IMR-90 (cell line): ENCODE measurements at regions not wholly inside any gene's neighbourhood (a gene's known extent, or its start where the extent isn't known, plus 50 kb on each side); places are given as distances from the start of the nearest gene placed in this dataset.

Experiments
- ATAC-seq: fragments of 200-7000 bp; cut with Tn5 transposase; 2 replicates; pipeline ENCODE4 v1.9.1; 2020; ENCODE audit warnings: low read depth, mild to moderate bottlenecking, moderate library complexity
- BruUV-seq: library from RNA; stranded (reverse); fragments of 400-500 nt; replicated peaks from 2 replicates; lab custom pipeline; 2021; lab: Mats Ljungman, UMichigan
- CTCF ChIA-PET: fragments of 300-600 bp; formaldehyde crosslinking; extraction: SDS; loops from one replicate; lab custom pipeline; 2021; ENCODE audit warnings: antibody characterized with exemption; lab: Yijun Ruan, JAX
- POLR2A ChIA-PET: fragments of 300-600 bp; sonication (Branson Sonifier 250); formaldehyde crosslinking; loops from one replicate; lab custom pipeline; 2022; ENCODE audit warnings: antibody characterized with exemption; ENCODE audit not compliant: unreplicated experiment; lab: Charles Lee
- DNase-seq: peaks from one replicate; pipeline ENCODE4 v3.0.0; 2013
- H2AFZ ChIP-seq: replicated peaks from 2 replicates; pipeline ENCODE3; 2013; ENCODE audit warnings: low read length, mild to moderate bottlenecking; ENCODE audit not compliant: poor library complexity
- H2AK5ac ChIP-seq: 2 replicates; pipeline ENCODE4 v1.6.1; 2013; ENCODE audit warnings: low read depth, low read length, inconsistent platforms
- H2AK9ac ChIP-seq: replicated peaks from 2 replicates; pipeline ENCODE3; 2013; ENCODE audit warnings: mild to moderate bottlenecking, low read depth, low read length, moderate library complexity; ENCODE audit not compliant: poor library complexity
- H2BK120ac ChIP-seq: 2 replicates; pipeline ENCODE4 v1.6.1; 2013; ENCODE audit warnings: low read depth, low read length, inconsistent platforms
- H2BK15ac ChIP-seq: 3 replicates; pipeline ENCODE4 v1.6.1; 2013; ENCODE audit warnings: low read depth, low read length, inconsistent platforms
- H2BK20ac ChIP-seq: 2 replicates; pipeline ENCODE4 v1.6.1; 2013; ENCODE audit warnings: low read depth, mild to moderate bottlenecking, inconsistent platforms, low read length, moderate library complexity
- H2BK5ac ChIP-seq: 2 replicates; pipeline ENCODE4 v1.6.1; 2013; ENCODE audit warnings: mild to moderate bottlenecking, low read depth, low read length, inconsistent platforms; ENCODE audit not compliant: poor library complexity, severe bottlenecking
- H3K14ac ChIP-seq: replicated peaks from 2 replicates; pipeline ENCODE4 v1.6.1; 2013; ENCODE audit warnings: low read depth, low read length, inconsistent platforms
- H3K18ac ChIP-seq: 2 replicates; pipeline ENCODE4 v1.6.1; 2013; ENCODE audit warnings: low read depth, low read length, control low read depth
- H3K23ac ChIP-seq: 2 replicates; pipeline ENCODE4 v1.6.1; 2013; ENCODE audit warnings: low read depth, low read length, inconsistent platforms
- H3K27ac ChIP-seq: 2 replicates; pipeline ENCODE4 v1.5.1; 2013; ENCODE audit warnings: mild to moderate bottlenecking, control low read depth, low read length; ENCODE audit not compliant: insufficient read depth
- H3K27me3 ChIP-seq: 2 replicates; pipeline ENCODE4 v1.6.1; 2013; ENCODE audit warnings: low read length; ENCODE audit not compliant: control insufficient read depth, insufficient read depth
- H3K36me3 ChIP-seq: 2 replicates; pipeline ENCODE4 v1.6.1; 2013; ENCODE audit warnings: low read length, mixed read lengths; ENCODE audit not compliant: control insufficient read depth, insufficient read depth
- H3K4ac ChIP-seq: 2 replicates; pipeline ENCODE4 v1.6.1; 2013; ENCODE audit warnings: low read depth, low read length, inconsistent platforms
- H3K4me1 ChIP-seq: 2 replicates; pipeline ENCODE4 v1.6.1; 2013; ENCODE audit warnings: low read length, mixed read lengths; ENCODE audit not compliant: control insufficient read depth, insufficient read depth
- H3K4me2 ChIP-seq: 2 replicates; pipeline ENCODE4 v1.6.1; 2013; ENCODE audit warnings: low read depth, mild to moderate bottlenecking, control low read depth, low read length, moderate library complexity
- H3K4me3 ChIP-seq: 2 replicates; pipeline ENCODE4 v1.5.1; 2013; ENCODE audit warnings: low read depth, mild to moderate bottlenecking, control low read depth, low read length, moderate library complexity; ENCODE audit not compliant: insufficient read depth
- H3K56ac ChIP-seq: 2 replicates; pipeline ENCODE4 v1.6.1; 2013; ENCODE audit warnings: low read length, inconsistent platforms; ENCODE audit not compliant: insufficient read depth; ENCODE audit errors: extremely low read depth
- H3K79me1 ChIP-seq, 2 experiments: 2 replicates each; pipeline ENCODE4 v1.6.1; 2013; ENCODE audit warnings: low read length in 2 of 2, inconsistent platforms in 1 of 2, low read depth in 1 of 2
- H3K9ac ChIP-seq: 2 replicates; pipeline ENCODE4 v1.6.1; 2013; ENCODE audit warnings: low read depth, low read length, control low read depth
- H3K9me1 ChIP-seq: 2 replicates; pipeline ENCODE4 v1.6.1; 2013; ENCODE audit warnings: low read length, inconsistent platforms; ENCODE audit not compliant: insufficient read depth
- H3K9me3 ChIP-seq: 2 replicates; pipeline ENCODE4 v1.6.1; 2013; ENCODE audit warnings: low read length; ENCODE audit not compliant: control insufficient read depth, insufficient read depth
- H4K20me1 ChIP-seq: 2 replicates; pipeline ENCODE4 v1.6.1; 2013; ENCODE audit warnings: low read length, inconsistent platforms; ENCODE audit not compliant: insufficient read depth
- H4K5ac ChIP-seq: 2 replicates; pipeline ENCODE4 v1.6.1; 2013; ENCODE audit warnings: mild to moderate bottlenecking, low read depth, low read length, control low read depth
- H4K8ac ChIP-seq, 2 experiments: 2 replicates each; pipeline ENCODE4 v1.6.1; 2013; ENCODE audit warnings: low read depth in 2 of 2, low read length in 2 of 2, control low read depth in 1 of 2, inconsistent platforms in 1 of 2
- H4K91ac ChIP-seq: 2 replicates; pipeline ENCODE4 v1.6.1; 2013; ENCODE audit warnings: low read depth, low read length, inconsistent platforms; ENCODE audit not compliant: insufficient read depth
- CHD1 ChIP-seq: IDR thresholded peaks from 2 replicates; pipeline ENCODE4 v1.6.1; 2012; ENCODE audit warnings: low read depth, low read length, improper control_type of control experiment
- FOS ChIP-seq: fragments of 150-350 bp; IDR thresholded peaks from 2 replicates; pipeline ENCODE4 v1.6.1; 2016; ENCODE audit warnings: low read depth, low read length
- MAFK ChIP-seq: IDR thresholded peaks from 2 replicates; pipeline ENCODE4 v1.6.1; 2012; ENCODE audit warnings: low read depth, low read length, improper control_type of control experiment
- POLR2A ChIP-seq: IDR thresholded peaks from 2 replicates; pipeline ENCODE4 v1.6.1; 2012; ENCODE audit warnings: mild to moderate bottlenecking, low read depth, low read length
- RAD21 ChIP-seq: IDR thresholded peaks from 2 replicates; pipeline ENCODE4 v1.6.1; 2012; ENCODE audit warnings: low read length, improper control_type of control experiment
- RFX5 ChIP-seq: IDR thresholded peaks from 2 replicates; pipeline ENCODE4 v1.8.0; 2012; ENCODE audit warnings: low read depth, mild to moderate bottlenecking, low read length, moderate library complexity
- SMC3 ChIP-seq: fragments of 150-350 bp; IDR thresholded peaks from 2 replicates; pipeline ENCODE4 v1.6.1; 2016; ENCODE audit warnings: low read depth, mild to moderate bottlenecking, antibody characterized with exemption, low read length, moderate library complexity
- WGBS, 2 experiments: methylation state at CpG; one replicate each; pipeline versions ENCODE4 v1.1.5 to v1.1.7; 2013; ENCODE audit warnings: missing lambda C conversion rate in 2 of 2; ENCODE audit not compliant: insufficient read length in 1 of 2; ENCODE audit errors: extremely low coverage in 2 of 2; 5-methylcytosine and 5-hydroxymethylcytosine counted together
- dilution Hi-C: fragments of 300-500 bp; cut with HindIII; formaldehyde crosslinking; loops from one replicate; pipeline ENCODE4 v1.14.3; 2018; ENCODE audit warnings: low sequenced_read_pairs; ENCODE audit not compliant: unreplicated experiment
- in situ Hi-C: fragments of 300-500 bp; cut with MboI; formaldehyde crosslinking; loops from 3 replicates; pipeline ENCODE4 v1.14.3; 2019; ENCODE audit warnings: low sequenced_read_pairs, inconsistent platforms, mixed read lengths
- intact Hi-C: fragments of 100-400 bp; cut with micrococcal nuclease; formaldehyde crosslinking; loops from 2 replicates; pipeline ENCODE4 v1.10.0; 2022
- TF ChIP-seq, protein P1 (sequence below): fragments of 150-350 bp; IDR thresholded peaks from 2 replicates; pipeline ENCODE4 v1.6.1; 2016; ENCODE audit warnings: low read depth, mild to moderate bottlenecking, low read length, moderate library complexity, borderline replicate concordance
- TF ChIP-seq, protein P2 (sequence below): conservative IDR thresholded peaks from 2 replicates; pipeline ENCODE4 v1.5.1; 2012; ENCODE audit warnings: mild to moderate bottlenecking, low read depth, low read length, improper control_type of control experiment

DNA sequence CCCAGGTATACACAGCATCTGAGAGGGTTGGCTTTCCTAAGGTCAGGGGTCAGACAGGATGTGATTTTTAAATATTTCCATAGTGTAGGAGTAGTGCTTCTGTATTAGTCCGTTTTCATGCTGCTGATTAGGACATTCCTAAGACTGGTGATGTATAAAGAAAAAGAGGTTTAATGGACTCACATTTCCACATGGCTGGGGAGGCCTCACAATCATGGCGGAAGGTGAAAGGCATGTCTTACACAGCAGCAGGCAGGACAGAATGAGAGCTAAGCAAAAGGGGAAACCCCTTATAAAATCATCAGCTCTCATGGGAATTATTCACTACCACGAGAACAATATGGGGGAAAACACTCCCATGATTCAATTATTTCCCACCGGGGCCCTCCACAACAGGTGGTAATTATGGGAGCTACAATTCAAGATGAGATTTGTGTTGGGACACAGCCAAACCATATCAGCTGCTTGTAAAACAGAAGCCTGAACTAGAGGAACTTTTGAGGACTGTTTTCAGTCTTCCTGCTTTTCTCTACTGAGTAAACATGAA is 91.0 kb upstream of the MEI4 start:
- in situ Hi-C loops: no loop called here
- Histone ChIP-seq H3K4ac (no peak overlapping the region), H3K14ac (no peak overlapping the region), H3K79me1 (no peaks in the 10 kb centered on the region), H3K56ac (no peak overlapping the region), H2AK5ac (no peak overlapping the region), H3K23ac (no peak overlapping the region), H3K9me3 (no peaks in the 10 kb centered on the region), H3K4me1 (no peaks in the 10 kb centered on the region), H3K27ac (no peak overlapping the region), H3K18ac (no peak overlapping the region), H2AK9ac (no peak overlapping the region), H3K36me3 (no peaks in the 10 kb centered on the region), H3K4me2 (no peak overlapping the region), H2BK15ac (no peak overlapping the region), H3K9ac (no peak overlapping the region), H2BK5ac (no peak overlapping the region), H2BK20ac (no peak overlapping the region), H2BK120ac (no peak overlapping the region), H3K27me3 (no peaks in the 10 kb centered on the region), H4K5ac (no peak overlapping the region), H3K9me1 (no peaks in the 10 kb centered on the region), H3K4me3 (no peak overlapping the region), H4K91ac (no peak overlapping the region), H4K8ac (no peak overlapping the region), H4K20me1 (no peaks in the 10 kb centered on the region), H2AFZ (no peak overlapping the region)
- TF ChIP-seq CHD1 (no peak), SMC3 (no peak), RFX5 (no peak), MAFK (no peak), POLR2A (no peak), FOS (no peak), RAD21 (no peak)
- TF ChIP-seq, protein P1, sequence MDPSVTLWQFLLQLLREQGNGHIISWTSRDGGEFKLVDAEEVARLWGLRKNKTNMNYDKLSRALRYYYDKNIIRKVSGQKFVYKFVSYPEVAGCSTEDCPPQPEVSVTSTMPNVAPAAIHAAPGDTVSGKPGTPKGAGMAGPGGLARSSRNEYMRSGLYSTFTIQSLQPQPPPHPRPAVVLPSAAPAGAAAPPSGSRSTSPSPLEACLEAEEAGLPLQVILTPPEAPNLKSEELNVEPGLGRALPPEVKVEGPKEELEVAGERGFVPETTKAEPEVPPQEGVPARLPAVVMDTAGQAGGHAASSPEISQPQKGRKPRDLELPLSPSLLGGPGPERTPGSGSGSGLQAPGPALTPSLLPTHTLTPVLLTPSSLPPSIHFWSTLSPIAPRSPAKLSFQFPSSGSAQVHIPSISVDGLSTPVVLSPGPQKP: no peak
- TF ChIP-seq, protein P2, sequence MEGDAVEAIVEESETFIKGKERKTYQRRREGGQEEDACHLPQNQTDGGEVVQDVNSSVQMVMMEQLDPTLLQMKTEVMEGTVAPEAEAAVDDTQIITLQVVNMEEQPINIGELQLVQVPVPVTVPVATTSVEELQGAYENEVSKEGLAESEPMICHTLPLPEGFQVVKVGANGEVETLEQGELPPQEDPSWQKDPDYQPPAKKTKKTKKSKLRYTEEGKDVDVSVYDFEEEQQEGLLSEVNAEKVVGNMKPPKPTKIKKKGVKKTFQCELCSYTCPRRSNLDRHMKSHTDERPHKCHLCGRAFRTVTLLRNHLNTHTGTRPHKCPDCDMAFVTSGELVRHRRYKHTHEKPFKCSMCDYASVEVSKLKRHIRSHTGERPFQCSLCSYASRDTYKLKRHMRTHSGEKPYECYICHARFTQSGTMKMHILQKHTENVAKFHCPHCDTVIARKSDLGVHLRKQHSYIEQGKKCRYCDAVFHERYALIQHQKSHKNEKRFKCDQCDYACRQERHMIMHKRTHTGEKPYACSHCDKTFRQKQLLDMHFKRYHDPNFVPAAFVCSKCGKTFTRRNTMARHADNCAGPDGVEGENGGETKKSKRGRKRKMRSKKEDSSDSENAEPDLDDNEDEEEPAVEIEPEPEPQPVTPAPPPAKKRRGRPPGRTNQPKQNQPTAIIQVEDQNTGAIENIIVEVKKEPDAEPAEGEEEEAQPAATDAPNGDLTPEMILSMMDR: no peak
- BruUV-seq: no TSS peak
- ATAC-seq (no peak), DNase-seq (no peak)
- intact Hi-C loops: no loop called here
- no CpG with 5 or more reads among the region's 4 CpGs for WGBS, 2 experiments
- dilution Hi-C loops: no loop called here
- POLR2A ChIA-PET: no interaction called here
- CTCF ChIA-PET: no interaction called here
